ENCODE measurements at regions not wholly inside any gene's neighbourhood (a gene's known extent, or its start where the extent isn't known, plus 50 kb on each side); places are given as distances from the start of the nearest gene placed in this dataset.
"Not testable (repeated sequence)": the region's sequence is repeated elsewhere in the genome, so short reads cannot be mapped to it uniquely, and the experiment has no call there.

- TF ChIP-seq CTCF (conservative IDR thresholded peaks at IDR 0.05; ENCODE audit: low read length) = no peak
- no peak for DNase-seq (ENCODE audit: low read depth)
- H3K4me3 ChIP-seq (ENCODE audit: low read length) = no peak overlapping the region
These were observed 210.3 kb downstream of the C9orf152 start for GRCh38 chr9:109997682-109998081.

- DNase-seq (ENCODE audit: low read depth); H3K4me3 ChIP-seq (ENCODE audit: low read length): not testable (repeated sequence)
These were observed 202.4 kb downstream of the C9orf152 start for GRCh38 chr9:110005521-110005920.

GRCh38 chr9:110006657-110007056, 201.3 kb downstream of the C9orf152 start:
- no peak for TF ChIP-seq CTCF (conservative IDR thresholded peaks at IDR 0.05; ENCODE audit: low read length)
- no peak for DNase-seq (ENCODE audit: low read depth)
- H3K4me3 ChIP-seq (ENCODE audit: low read length) = no peak overlapping the region

DNA sequence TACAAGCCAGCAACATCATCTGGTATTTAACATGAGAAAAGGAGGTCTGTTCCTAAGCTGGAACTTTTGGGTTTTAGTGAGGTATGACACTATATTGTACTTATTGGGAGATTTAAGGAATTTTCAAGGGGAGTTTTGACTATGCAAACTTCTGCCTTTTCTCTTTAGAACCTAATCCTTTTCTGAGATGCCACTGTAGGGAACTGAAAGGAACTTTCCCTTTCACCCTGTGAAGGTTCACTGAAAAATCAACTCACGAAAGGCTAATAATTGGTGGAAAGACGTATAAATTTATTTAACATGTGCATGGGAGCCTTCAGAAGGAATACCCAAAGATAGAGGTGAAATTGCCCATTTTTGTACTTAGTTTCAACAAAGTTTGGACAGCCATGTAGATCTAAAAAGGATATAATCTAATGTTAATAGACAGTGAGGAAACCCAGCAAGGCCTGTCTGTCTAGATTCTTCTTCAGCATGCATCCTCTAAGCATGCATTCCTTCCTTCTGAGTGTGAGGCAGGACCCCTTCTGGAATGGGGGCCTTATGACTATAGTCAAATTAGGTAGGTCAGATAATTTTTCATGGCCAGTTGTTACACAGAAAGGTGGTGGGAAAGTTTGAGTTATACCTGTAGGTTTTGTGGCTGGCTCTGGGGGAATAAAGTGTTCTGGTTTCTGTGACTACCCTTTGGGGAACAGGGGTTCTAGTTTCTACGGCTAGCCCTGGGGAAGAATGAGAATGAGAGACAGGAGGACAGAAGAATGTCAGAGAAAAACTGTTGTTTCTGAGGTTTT, 200.3 kb downstream of the C9orf152 start:
- DNase-seq (ENCODE audit: low read depth) = no peak
- no peak overlapping the region for H3K4me3 ChIP-seq (ENCODE audit: low read length)
- no peak for TF ChIP-seq CTCF (conservative IDR thresholded peaks at IDR 0.05; ENCODE audit: low read length)

DNA sequence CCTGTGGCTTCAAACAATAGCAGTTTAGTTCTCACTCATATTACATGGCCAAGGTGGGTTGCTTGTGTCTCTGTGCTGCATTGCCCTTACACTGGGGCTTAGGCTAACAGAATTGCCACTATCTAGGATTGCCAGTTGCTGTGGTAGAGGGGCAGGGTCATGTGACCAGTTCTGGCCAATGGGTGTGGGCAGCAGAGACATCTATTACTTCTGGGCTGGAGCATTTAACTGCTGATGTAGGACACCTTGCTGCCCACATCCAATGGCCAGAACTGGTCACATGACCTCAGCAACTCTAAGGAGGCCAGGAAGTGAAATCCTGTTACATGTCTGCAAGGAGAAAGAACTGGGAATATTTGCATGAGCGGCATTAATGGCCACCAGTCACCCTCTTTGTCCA, 199.3 kb downstream of the C9orf152 start:
- no peak for TF ChIP-seq CTCF (conservative IDR thresholded peaks at IDR 0.05; ENCODE audit: low read length)
- DNase-seq (ENCODE audit: low read depth) = no peak
- H3K4me3 ChIP-seq (ENCODE audit: low read length) = no peak overlapping the region

DNA sequence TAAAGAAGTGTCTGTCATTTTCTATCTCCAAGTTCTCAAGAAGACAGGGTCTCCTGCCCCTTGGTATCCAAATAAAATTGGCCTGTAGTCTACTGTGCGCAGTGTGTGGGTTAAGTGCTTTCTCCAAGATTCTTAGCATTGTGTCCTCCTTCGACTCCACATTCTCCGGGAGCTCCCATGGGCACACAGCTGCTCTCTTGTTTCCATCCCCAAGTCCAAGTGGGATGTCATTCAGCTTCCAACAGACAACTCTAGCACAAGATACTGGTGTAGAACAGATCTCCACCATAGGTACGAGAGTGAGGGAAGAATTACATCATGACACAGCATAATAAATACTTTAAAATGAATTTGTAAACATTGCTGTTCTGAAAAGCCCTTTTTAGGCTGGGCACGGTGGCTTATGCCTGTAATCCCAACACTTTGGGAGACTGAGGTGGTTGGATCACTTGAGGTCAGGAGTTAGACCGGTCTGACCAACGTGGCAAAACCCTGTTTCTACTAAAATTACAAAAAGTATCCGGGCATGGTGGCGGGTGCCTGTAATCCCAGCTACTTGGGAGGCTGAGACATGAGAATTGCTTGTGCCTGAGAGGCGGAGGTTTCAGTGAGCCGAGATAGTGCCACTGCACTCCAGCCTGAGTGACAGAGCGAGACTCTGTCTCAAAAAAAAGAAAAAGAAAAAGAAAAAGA, 196.2 kb downstream of the C9orf152 start:
- TF ChIP-seq CTCF (conservative IDR thresholded peaks at IDR 0.05; ENCODE audit: low read length) = no peak
- H3K4me3 ChIP-seq (ENCODE audit: low read length) = no peak overlapping the region
- DNase-seq (ENCODE audit: low read depth) = no peak

DNA sequence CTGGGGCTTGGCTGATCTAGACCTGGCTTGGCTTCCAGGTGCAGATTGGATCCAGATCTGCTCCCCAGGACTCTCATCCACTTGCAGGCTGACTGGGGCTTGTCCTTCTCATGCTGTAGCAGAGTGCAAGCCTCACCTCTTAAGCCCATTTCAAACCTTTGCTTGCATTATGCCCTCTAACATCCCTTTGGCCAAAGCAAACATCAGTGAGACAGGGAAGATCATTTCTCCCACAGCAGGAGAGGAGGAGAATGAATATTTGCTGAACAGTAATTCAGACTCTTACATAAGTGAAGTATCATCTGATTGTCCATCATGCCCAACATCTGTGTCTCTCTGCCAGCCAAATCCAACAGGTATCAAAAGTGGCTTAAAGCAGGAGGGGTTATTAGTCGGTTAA, 194.9 kb downstream of the C9orf152 start:
- TF ChIP-seq CTCF (conservative IDR thresholded peaks at IDR 0.05; ENCODE audit: low read length) = no peak
- H3K4me3 ChIP-seq (ENCODE audit: low read length) = no peak overlapping the region
- no peak for DNase-seq (ENCODE audit: low read depth)
